Loucy (cell line): ENCODE measurements at regions not wholly inside any gene's neighbourhood (a gene's known extent, or its start where the extent isn't known, plus 50 kb on each side); places are given as distances from the start of the nearest gene placed in this dataset.

Experiments used
- H2AFZ ChIP-seq: fragments of 200-600 bp; sonication (generic); 2 replicates; pipeline ENCODE4 v1.6.0; 2016; ENCODE audit warnings: antibody characterized with exemption, mild to moderate bottlenecking, low read length, moderate library complexity
- H3F3A ChIP-seq: fragments of 200-600 bp; 2 replicates; pipeline ENCODE4 v1.6.0; 2016; ENCODE audit warnings: antibody characterized with exemption, low read depth, mild to moderate bottlenecking
- H3K27me3 ChIP-seq: fragments of 200-600 bp; sonication (generic); 2 replicates; pipeline ENCODE4 v1.6.1; 2014; ENCODE audit warnings: low read length, mild to moderate bottlenecking; ENCODE audit not compliant: insufficient read depth, poor library complexity, severe bottlenecking
- H3K36me3 ChIP-seq: fragments of 200-600 bp; sonication (generic); 2 replicates; pipeline ENCODE4 v1.6.1; 2016; ENCODE audit warnings: low read length; ENCODE audit not compliant: insufficient read depth
- H3K4me1 ChIP-seq: fragments of 200-600 bp; sonication (generic); 2 replicates; pipeline ENCODE4 v1.5.1; 2014; ENCODE audit warnings: low read length, mild to moderate bottlenecking; ENCODE audit not compliant: insufficient read depth, poor library complexity, severe bottlenecking
- H3K4me2 ChIP-seq: fragments of 200-600 bp; sonication (generic); 2 replicates; pipeline ENCODE4 v1.6.0; 2014; ENCODE audit warnings: antibody characterized with exemption, low read length, low read depth, mild to moderate bottlenecking; ENCODE audit not compliant: poor library complexity, severe bottlenecking
- H3K4me3 ChIP-seq: fragments of 200-600 bp; sonication (generic); 2 replicates; pipeline ENCODE4 v1.5.1; 2014; ENCODE audit warnings: low read length, mild to moderate bottlenecking, mixed read lengths; ENCODE audit not compliant: poor library complexity, severe bottlenecking
- H3K79me2 ChIP-seq: fragments of 200-600 bp; sonication (generic); 2 replicates; pipeline ENCODE4 v1.6.1; 2014; ENCODE audit warnings: low read length; ENCODE audit not compliant: insufficient read depth
- H3K9ac ChIP-seq: fragments of 200-600 bp; sonication (generic); 2 replicates; pipeline ENCODE4 v1.6.0; 2014; ENCODE audit warnings: mild to moderate bottlenecking, low read depth, low read length, moderate library complexity; ENCODE audit not compliant: poor library complexity, severe bottlenecking
- H3K9me2 ChIP-seq: fragments of 200-600 bp; sonication (generic); replicated peaks from 2 replicates; pipeline ENCODE4 v1.6.1; 2016; ENCODE audit warnings: low read depth, low read length, mixed read lengths
- H3K9me3 ChIP-seq: fragments of 200-600 bp; sonication (generic); 2 replicates; pipeline ENCODE4 v1.6.1; 2014; ENCODE audit warnings: mild to moderate bottlenecking, antibody characterized with exemption, low read length, low read depth; ENCODE audit not compliant: insufficient read depth
- H4K20me1 ChIP-seq: fragments of 200-600 bp; sonication (generic); 2 replicates; pipeline ENCODE4 v1.6.0; 2014; ENCODE audit warnings: antibody characterized with exemption, low read length, mild to moderate bottlenecking; ENCODE audit not compliant: insufficient read depth, poor library complexity, severe bottlenecking
- CTCF ChIP-seq: fragments of 200-600 bp; sonication (generic); conservative IDR thresholded peaks from 2 replicates; pipeline ENCODE4 v1.5.1; 2014; ENCODE audit warnings: mild to moderate bottlenecking, antibody characterized with exemption, low read length
- EZH2phosphoT487 ChIP-seq: fragments of 200-600 bp; IDR thresholded peaks from 2 replicates; pipeline ENCODE4 v1.6.1; 2018; ENCODE audit warnings: antibody characterized with exemption, mild to moderate bottlenecking, moderate library complexity, borderline replicate concordance

- H2AFZ ChIP-seq = no peak overlapping the region
- no peaks in the 10 kb centered on the region for H4K20me1 ChIP-seq
- no peak overlapping the region for H3K9ac ChIP-seq
- H3K36me3 ChIP-seq = no peaks in the 10 kb centered on the region
- TF ChIP-seq EZH2phosphoT487 (no peak), CTCF (no peak)
- H3K4me3 ChIP-seq = no peak overlapping the region
- H3K27me3 ChIP-seq = no peaks in the 10 kb centered on the region
- H3K9me2 ChIP-seq = no peaks in the 10 kb centered on the region
- no peaks in the 10 kb centered on the region for H3K4me1 ChIP-seq
- H3K79me2 ChIP-seq = no peaks in the 10 kb centered on the region
- H3F3A ChIP-seq = no peaks in the 10 kb centered on the region
- no peaks in the 10 kb centered on the region for H3K9me3 ChIP-seq
- no peak overlapping the region for H3K4me2 ChIP-seq
These were observed 321.6 kb downstream of the DSEL start for GRCh38 chr18:67194886-67195285.

- no peaks in the 10 kb centered on the region for H3F3A ChIP-seq
- no peaks in the 10 kb centered on the region for H3K27me3 ChIP-seq
- H3K4me1 ChIP-seq = no peaks in the 10 kb centered on the region
- no peak overlapping the region for H3K4me2 ChIP-seq
- H3K9ac ChIP-seq = no peak overlapping the region
- H2AFZ ChIP-seq = no peak overlapping the region
- no peaks in the 10 kb centered on the region for H3K79me2 ChIP-seq
- no peak for TF ChIP-seq EZH2phosphoT487
- TF ChIP-seq CTCF = no peak
- H3K9me2 ChIP-seq = no peaks in the 10 kb centered on the region
- H3K4me3 ChIP-seq = no peak overlapping the region
- no peaks in the 10 kb centered on the region for H4K20me1 ChIP-seq
- no peaks in the 10 kb centered on the region for H3K9me3 ChIP-seq
- no peaks in the 10 kb centered on the region for H3K36me3 ChIP-seq
These were observed 324.0 kb downstream of the DSEL start for GRCh38 chr18:67192535-67192934.

GRCh38 chr18:67183398-67183797 is 333.1 kb downstream of the DSEL start:
- Histone ChIP-seq H3K36me3 (no peaks in the 10 kb centered on the region), H3K9me3 (no peaks in the 10 kb centered on the region), H3K79me2 (no peaks in the 10 kb centered on the region), H3K4me1 (no peaks in the 10 kb centered on the region), H3K4me3 (no peak overlapping the region), H3K27me3 (no peaks in the 10 kb centered on the region), H3K9me2 (no peaks in the 10 kb centered on the region), H3K9ac (no peak overlapping the region), H2AFZ (no peak overlapping the region), H4K20me1 (no peaks in the 10 kb centered on the region), H3F3A (no peaks in the 10 kb centered on the region), H3K4me2 (no peak overlapping the region)
- TF ChIP-seq CTCF = no peak
- no peak for TF ChIP-seq EZH2phosphoT487
